Endodermal cell (in vitro differentiated cells): ENCODE measurements at regions not wholly inside any gene's neighbourhood (a gene's known extent, or its start where the extent isn't known, plus 50 kb on each side); places are given as distances from the start of the nearest gene placed in this dataset.
"Not testable (repeated sequence)": the region's sequence is repeated elsewhere in the genome, so short reads cannot be mapped to it uniquely, and the experiment has no call there.

Experiments used
- DNase-seq: peaks from one replicate; pipeline ENCODE4 v3.0.0-alpha.2; 2017
- H3K27ac ChIP-seq: 2 replicates; pipeline ENCODE4 v1.5.1; 2013; ENCODE audit warnings: mild to moderate bottlenecking, low read depth, low read length, moderate library complexity
- H3K27me3 ChIP-seq: 2 replicates; pipeline ENCODE4 v1.6.1; 2013; ENCODE audit warnings: mild to moderate bottlenecking, low read length, moderate library complexity; ENCODE audit not compliant: insufficient read depth, control insufficient read depth, poor library complexity, severe bottlenecking
- H3K36me3 ChIP-seq: 2 replicates; pipeline ENCODE4 v1.7.0; 2013; ENCODE audit warnings: mild to moderate bottlenecking, low read length, moderate library complexity; ENCODE audit not compliant: control insufficient read depth, insufficient read depth
- H3K4me1 ChIP-seq: one replicate; pipeline ENCODE4 v1.7.0; 2013; ENCODE audit warnings: low read length; ENCODE audit not compliant: control insufficient read depth, insufficient read depth
- H3K4me3 ChIP-seq: 2 replicates; pipeline ENCODE4 v1.5.1; 2013; ENCODE audit warnings: mild to moderate bottlenecking, low read length, moderate library complexity
- H3K9ac ChIP-seq: 2 replicates; pipeline ENCODE4 v1.6.1; 2013; ENCODE audit warnings: mild to moderate bottlenecking, low read length, moderate library complexity; ENCODE audit not compliant: poor library complexity, severe bottlenecking; ENCODE audit errors: extremely low read depth
- H3K9me3 ChIP-seq: 2 replicates; pipeline ENCODE4 v1.6.1; 2013; ENCODE audit warnings: mild to moderate bottlenecking, low read length, moderate library complexity; ENCODE audit not compliant: control insufficient read depth
- H3K27ac Mint-ChIP-seq: 2 replicates; pipeline ENCODE4 v1.8.0; 2020; ENCODE audit warnings: mixed read lengths
- H3K27me3 Mint-ChIP-seq: 2 replicates; pipeline ENCODE4 v1.8.0; 2021; ENCODE audit warnings: mild to moderate bottlenecking, mixed read lengths; ENCODE audit not compliant: insufficient read depth
- H3K36me3 Mint-ChIP-seq: 2 replicates; pipeline ENCODE4 v1.8.0; 2020; ENCODE audit warnings: low read depth, mixed read lengths
- H3K4me1 Mint-ChIP-seq: 2 replicates; pipeline ENCODE4 v1.8.0; 2020; ENCODE audit warnings: mixed read lengths
- H3K4me3 Mint-ChIP-seq: 2 replicates; pipeline ENCODE4 v1.8.0; 2020; ENCODE audit warnings: mild to moderate bottlenecking, moderate library complexity, mixed read lengths
- H3K9me3 Mint-ChIP-seq: 2 replicates; pipeline ENCODE4 v1.8.0; 2020; ENCODE audit warnings: mild to moderate bottlenecking, mixed read lengths
- WGBS, 2 experiments: methylation state at CpG; one replicate each; pipeline versions ENCODE4 v1.1.5 to v1.1.7; 2013; ENCODE audit warnings: missing lambda C conversion rate in 2 of 2, mixed read lengths in 1 of 2; ENCODE audit not compliant: insufficient coverage in 1 of 2, insufficient read length in 1 of 2; 5-methylcytosine and 5-hydroxymethylcytosine counted together
- TF ChIP-seq, protein P1 (sequence below): fragments of 200-600 bp; sonication (generic); conservative IDR thresholded peaks from 2 replicates; pipeline ENCODE4 v1.5.0; 2021; ENCODE audit warnings: antibody characterized with exemption, mild to moderate bottlenecking

DNA sequence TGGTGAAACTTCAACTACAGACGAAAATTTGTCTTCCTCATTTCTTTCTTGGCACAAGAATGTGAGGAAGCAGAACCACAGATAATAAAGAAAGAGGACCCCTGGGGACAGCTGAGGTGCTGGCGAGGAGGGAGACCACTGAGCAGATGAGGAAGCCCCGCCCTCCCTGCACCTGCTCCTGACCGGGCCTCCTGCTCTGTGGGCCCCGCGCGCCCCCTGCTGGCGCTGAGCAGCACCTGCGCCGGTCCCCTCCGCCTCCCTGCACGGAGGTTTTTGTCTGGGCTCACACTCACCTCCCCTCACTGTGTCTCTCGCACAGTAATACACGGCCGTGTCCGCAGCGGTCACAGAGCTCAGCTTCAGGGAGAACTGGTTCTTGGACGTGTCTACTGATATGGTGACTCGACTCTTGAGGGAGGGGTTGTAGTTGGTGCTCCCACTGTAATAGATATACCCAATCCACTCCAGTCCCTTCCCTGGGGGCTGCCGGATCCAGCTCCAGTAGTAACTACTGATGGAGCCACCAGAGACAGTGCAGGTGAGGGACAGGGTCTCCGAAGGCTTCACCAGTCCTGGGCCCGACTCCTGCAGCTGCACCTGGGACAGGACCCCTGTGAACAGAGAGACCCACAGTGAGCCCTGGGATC lies 1100.7 kb downstream of the TMEM121 start:
- peaks cover 94% of the 10 kb centered on the region for H3K9me3 Mint-ChIP-seq
- H3K27me3 Mint-ChIP-seq, H3K4me3 ChIP-seq, H3K36me3 ChIP-seq, H3K4me3 Mint-ChIP-seq, H3K36me3 Mint-ChIP-seq, H3K27me3 ChIP-seq, H3K27ac ChIP-seq, H3K27ac Mint-ChIP-seq, H3K4me1 ChIP-seq, H3K4me1 Mint-ChIP-seq, H3K9ac ChIP-seq: not testable (repeated sequence)
- WGBS, 2 experiments, result 55 to 100% methylated on average over 2 to 15 of the region's 22 CpGs
- DNase-seq, result peak; percentile 49
- TF ChIP-seq, protein P1, sequence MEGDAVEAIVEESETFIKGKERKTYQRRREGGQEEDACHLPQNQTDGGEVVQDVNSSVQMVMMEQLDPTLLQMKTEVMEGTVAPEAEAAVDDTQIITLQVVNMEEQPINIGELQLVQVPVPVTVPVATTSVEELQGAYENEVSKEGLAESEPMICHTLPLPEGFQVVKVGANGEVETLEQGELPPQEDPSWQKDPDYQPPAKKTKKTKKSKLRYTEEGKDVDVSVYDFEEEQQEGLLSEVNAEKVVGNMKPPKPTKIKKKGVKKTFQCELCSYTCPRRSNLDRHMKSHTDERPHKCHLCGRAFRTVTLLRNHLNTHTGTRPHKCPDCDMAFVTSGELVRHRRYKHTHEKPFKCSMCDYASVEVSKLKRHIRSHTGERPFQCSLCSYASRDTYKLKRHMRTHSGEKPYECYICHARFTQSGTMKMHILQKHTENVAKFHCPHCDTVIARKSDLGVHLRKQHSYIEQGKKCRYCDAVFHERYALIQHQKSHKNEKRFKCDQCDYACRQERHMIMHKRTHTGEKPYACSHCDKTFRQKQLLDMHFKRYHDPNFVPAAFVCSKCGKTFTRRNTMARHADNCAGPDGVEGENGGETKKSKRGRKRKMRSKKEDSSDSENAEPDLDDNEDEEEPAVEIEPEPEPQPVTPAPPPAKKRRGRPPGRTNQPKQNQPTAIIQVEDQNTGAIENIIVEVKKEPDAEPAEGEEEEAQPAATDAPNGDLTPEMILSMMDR, result peak; percentile 44
- H3K9me3 ChIP-seq, result peaks cover 68% of the 10 kb centered on the region

GRCh38 chr14:106631879-106632278 lies 1105.5 kb downstream of the TMEM121 start:
- Mint-ChIP-seq H3K36me3 (no peaks in the 10 kb centered on the region), H3K27me3 (no peaks in the 10 kb centered on the region), H3K4me3 (no peak overlapping the region), H3K9me3 (peaks cover 89% of the 10 kb centered on the region), H3K4me1 (no peaks in the 10 kb centered on the region), H3K27ac (no peak overlapping the region)
- Histone ChIP-seq H3K27me3 (no peaks in the 10 kb centered on the region), H3K36me3 (no peaks in the 10 kb centered on the region), H3K9ac (no peak overlapping the region), H3K9me3 (peaks cover 62% of the 10 kb centered on the region), H3K27ac (no peak overlapping the region), H3K4me1 (no peaks in the 10 kb centered on the region), H3K4me3 (peak overlapping the region; percentile 11)
- TF ChIP-seq, protein P1, result no peak
- WGBS, 2 experiments, result 64 to 93% methylated on average over 3 to 6 of the region's 6 CpGs
- no peak for DNase-seq

- Mint-ChIP-seq H3K27ac (no peak overlapping the region), H3K9me3 (peaks cover 92% of the 10 kb centered on the region), H3K27me3 (no peaks in the 10 kb centered on the region), H3K4me1 (no peaks in the 10 kb centered on the region), H3K36me3 (no peaks in the 10 kb centered on the region), H3K4me3 (no peak overlapping the region)
- Histone ChIP-seq H3K27ac (no peak overlapping the region), H3K27me3 (no peaks in the 10 kb centered on the region), H3K9ac (no peak overlapping the region), H3K9me3 (peaks cover 69% of the 10 kb centered on the region), H3K36me3 (no peaks in the 10 kb centered on the region), H3K4me3 (no peak overlapping the region), H3K4me1 (no peaks in the 10 kb centered on the region)
- DNase-seq, result no peak
- TF ChIP-seq, protein P1, result no peak
- 95 to 100% methylated on average over 1 to 2 of the region's 2 CpGs for WGBS, 2 experiments
Observed at GRCh38 chr14:106633721-106634120, 1107.3 kb downstream of the TMEM121 start.
